Fibroblast of pulmonary artery (primary cell): ENCODE measurements at regions not wholly inside any gene's neighbourhood (a gene's known extent, or its start where the extent isn't known, plus 50 kb on each side); places are given as distances from the start of the nearest gene placed in this dataset.

Source experiments
- DNase-seq: peaks from one replicate; pipeline ENCODE4 v3.0.0-alpha.2; 2010; ENCODE audit warnings: low read depth
- H3K4me3 ChIP-seq: replicated peaks from 2 replicates; pipeline ENCODE4 v1.5.1; 2011; ENCODE audit warnings: low read depth, mild to moderate bottlenecking, control low read depth, low read length, moderate library complexity
- TF ChIP-seq, protein P1 (sequence below): IDR thresholded peaks from 2 replicates; pipeline ENCODE4 v1.5.1; 2011; ENCODE audit warnings: mild to moderate bottlenecking, control low read depth, low read length, inconsistent platforms; ENCODE audit errors: missing control alignments

DNA sequence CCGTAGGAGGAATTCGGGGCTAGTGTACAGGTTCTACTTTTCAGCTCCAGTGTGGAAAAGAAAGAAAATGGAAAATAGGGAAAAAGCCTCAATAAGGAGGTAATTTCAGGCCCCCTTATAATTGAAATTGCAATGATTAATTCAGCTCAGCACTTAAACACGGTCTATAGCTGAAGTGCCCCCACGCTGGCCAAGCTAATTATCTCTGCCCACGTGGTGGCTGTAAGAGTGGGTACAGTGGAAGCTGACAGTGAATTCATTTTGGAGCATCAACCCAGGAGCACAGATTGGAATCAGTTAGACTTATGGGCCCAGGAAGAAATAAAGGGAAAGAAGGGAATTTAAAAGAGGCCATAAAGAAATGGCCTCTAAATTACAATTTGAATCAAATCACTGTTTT, 631.1 kb upstream of the CPEB2 start:
- TF ChIP-seq, protein P1, sequence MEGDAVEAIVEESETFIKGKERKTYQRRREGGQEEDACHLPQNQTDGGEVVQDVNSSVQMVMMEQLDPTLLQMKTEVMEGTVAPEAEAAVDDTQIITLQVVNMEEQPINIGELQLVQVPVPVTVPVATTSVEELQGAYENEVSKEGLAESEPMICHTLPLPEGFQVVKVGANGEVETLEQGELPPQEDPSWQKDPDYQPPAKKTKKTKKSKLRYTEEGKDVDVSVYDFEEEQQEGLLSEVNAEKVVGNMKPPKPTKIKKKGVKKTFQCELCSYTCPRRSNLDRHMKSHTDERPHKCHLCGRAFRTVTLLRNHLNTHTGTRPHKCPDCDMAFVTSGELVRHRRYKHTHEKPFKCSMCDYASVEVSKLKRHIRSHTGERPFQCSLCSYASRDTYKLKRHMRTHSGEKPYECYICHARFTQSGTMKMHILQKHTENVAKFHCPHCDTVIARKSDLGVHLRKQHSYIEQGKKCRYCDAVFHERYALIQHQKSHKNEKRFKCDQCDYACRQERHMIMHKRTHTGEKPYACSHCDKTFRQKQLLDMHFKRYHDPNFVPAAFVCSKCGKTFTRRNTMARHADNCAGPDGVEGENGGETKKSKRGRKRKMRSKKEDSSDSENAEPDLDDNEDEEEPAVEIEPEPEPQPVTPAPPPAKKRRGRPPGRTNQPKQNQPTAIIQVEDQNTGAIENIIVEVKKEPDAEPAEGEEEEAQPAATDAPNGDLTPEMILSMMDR, result no peak
- no peak overlapping the region for H3K4me3 ChIP-seq
- DNase-seq, result no peak

DNA sequence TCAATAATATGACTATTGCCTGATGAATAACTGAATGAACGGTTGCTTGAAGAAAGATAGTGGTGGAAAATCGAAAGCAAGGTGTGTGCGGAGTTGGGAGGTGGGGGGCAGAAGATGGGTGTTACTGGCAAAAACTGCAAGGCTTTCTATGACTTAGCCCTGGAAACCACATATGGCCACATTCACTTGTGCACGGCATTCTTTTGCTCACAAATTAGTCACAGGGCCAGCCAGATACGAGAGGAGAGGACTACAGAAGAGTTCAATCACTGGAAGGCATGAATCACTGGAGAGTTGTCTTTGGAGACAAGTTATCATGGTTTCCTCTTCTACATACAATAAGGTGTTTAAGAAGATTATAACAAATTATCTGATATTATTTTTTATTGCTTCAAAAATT, 626.5 kb upstream of the CPEB2 start:
- H3K4me3 ChIP-seq, result no peak overlapping the region
- TF ChIP-seq, protein P1, result no peak
- DNase-seq, result peak; percentile 25

DNA sequence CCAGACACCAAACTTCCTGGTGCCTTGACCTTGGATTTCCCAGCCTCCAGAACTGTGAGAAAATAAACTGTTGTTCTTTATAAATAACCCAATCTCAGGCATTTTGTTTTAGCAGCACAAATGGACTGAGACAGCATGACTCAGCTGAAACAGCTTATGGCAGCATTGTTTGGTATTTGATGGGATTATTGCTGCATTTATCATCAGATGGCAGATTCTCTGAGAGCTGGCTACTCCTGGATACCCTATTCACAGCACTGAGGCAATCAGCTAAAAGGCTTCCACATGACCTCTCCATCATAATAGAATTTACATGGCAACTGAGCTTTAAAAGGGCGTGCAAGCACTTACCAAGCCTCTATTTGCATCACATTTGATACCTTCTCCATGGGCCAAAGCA, 623.1 kb upstream of the CPEB2 start:
- DNase-seq, result no peak
- TF ChIP-seq, protein P1, result no peak
- no peak overlapping the region for H3K4me3 ChIP-seq

DNA sequence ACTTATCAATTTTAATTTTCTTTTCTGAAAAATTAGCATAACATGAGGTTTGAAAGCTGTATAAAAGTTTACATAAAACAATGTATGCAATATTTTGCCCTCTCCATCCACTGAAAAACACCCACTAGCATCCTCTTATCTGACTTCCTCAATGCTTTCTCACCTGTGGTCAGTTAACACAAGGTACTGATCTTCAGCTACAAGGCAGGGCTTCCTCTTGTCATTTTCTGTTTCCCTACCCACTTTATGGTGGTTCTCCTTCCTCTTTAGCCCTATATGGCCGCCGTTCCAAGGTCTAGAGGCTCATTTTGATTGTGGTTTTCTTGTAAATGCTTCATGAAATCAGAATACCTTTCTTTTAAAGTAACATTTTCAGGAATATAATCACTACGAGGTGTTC, 618.6 kb upstream of the CPEB2 start:
- TF ChIP-seq, protein P1, result no peak
- no peak for DNase-seq
- no peak overlapping the region for H3K4me3 ChIP-seq

DNA sequence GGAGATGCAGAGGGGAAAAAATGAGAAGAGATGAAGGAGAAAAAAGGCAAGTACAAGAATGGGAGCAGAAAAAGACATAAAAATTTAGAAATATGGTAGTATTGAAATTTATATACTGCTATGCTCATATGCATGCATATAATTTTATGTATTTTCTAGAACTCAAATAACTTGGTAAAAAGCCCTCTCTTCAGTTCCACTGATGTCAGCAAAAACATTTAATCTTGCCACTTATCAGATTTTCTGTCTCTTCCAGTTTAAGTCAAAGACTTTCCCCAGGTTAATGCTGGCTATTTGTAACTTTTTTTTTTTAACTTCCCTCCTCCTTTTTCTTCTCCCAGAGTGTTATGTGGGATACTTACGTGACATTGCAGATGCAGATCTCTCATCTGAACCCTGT, 617.5 kb upstream of the CPEB2 start:
- no peak overlapping the region for H3K4me3 ChIP-seq
- TF ChIP-seq, protein P1, result no peak
- no peak for DNase-seq

DNA sequence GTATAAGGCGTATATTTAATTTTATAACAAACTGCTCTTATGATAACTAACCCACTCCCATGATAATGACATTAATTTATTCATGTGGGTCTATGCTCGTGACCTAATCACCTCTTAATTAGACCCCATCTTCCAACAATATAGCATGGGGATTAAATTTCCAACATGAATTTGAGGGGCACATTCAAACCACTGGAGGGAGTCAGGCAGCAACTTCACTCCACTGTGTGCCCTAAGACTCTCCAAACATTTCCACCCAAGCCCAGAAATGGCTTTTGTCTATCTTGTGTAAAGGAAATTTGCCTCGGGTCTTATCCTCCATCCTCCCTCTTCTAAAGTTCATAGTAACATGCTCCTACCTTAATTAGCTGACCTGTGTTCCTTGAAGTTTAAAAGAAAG, 616.1 kb upstream of the CPEB2 start:
- no peak for DNase-seq
- no peak overlapping the region for H3K4me3 ChIP-seq
- TF ChIP-seq, protein P1, result no peak

DNA sequence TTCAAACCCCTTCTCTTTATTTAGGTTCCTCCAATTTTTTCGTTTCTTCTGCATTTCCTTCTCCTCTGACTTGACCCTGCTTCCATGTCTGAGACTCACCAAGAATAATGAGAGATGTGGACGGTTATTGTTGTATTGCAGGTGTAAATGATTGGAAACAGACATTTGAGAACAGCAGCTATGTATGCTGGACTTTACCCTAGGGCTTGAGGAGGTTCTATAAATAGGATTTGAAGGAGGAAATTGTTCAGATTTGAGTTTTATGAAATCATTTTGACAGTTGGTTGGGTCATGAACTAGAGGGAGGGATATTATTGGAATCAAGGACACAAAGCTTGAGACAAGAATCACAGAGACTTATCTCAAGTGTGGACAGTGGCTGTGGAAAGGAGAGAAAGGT, 614.6 kb upstream of the CPEB2 start:
- no peak overlapping the region for H3K4me3 ChIP-seq
- no peak for DNase-seq

More for the DNA sequence above, 614.6 kb upstream of the CPEB2 start:
- TF ChIP-seq, protein P1, result no peak
